GM18502 (cell line): ENCODE measurements at regions not wholly inside any gene's neighbourhood (a gene's known extent, or its start where the extent isn't known, plus 50 kb on each side); places are given as distances from the start of the nearest gene placed in this dataset.

ENCODE experiments used
- ATAC-seq: cut with Tn5 transposase; IDR thresholded peaks from one replicate; pipeline ENCODE4 v1.9.1; 2021; ENCODE audit warnings: mild to moderate bottlenecking; ENCODE audit not compliant: unreplicated experiment, poor library complexity

- no peak for ATAC-seq
Observed at GRCh38 chr3:102737353-102737752, 302.5 kb downstream of the ZPLD1 start.

GRCh38 chr3:102741105-102741504 is 306.3 kb downstream of the ZPLD1 start:
- ATAC-seq, result no peak

GRCh38 chr3:102741694-102742093 is 306.9 kb downstream of the ZPLD1 start:
- no peak for ATAC-seq

GRCh38 chr3:102745881-102746280 is 311.1 kb downstream of the ZPLD1 start:
- no peak for ATAC-seq

- ATAC-seq, result no peak
Observed at GRCh38 chr3:102747611-102748010, 312.8 kb downstream of the ZPLD1 start.

- ATAC-seq, result no peak
Observed at GRCh38 chr3:102748646-102749045, 313.8 kb downstream of the ZPLD1 start.

GRCh38 chr3:102750322-102750721 is 315.5 kb downstream of the ZPLD1 start:
- no peak for ATAC-seq

- ATAC-seq, result no peak
Observed at GRCh38 chr3:102753901-102754300, 319.1 kb downstream of the ZPLD1 start.

GRCh38 chr3:102756706-102757105 is 321.9 kb downstream of the ZPLD1 start:
- no peak for ATAC-seq

- ATAC-seq, result no peak
Observed at GRCh38 chr3:102757950-102758349, 323.1 kb downstream of the ZPLD1 start.

- ATAC-seq, result no peak
Observed at GRCh38 chr3:102761766-102762165, 327.0 kb downstream of the ZPLD1 start.

GRCh38 chr3:102790747-102791325 is 356.0 kb downstream of the ZPLD1 start:
- no peak for ATAC-seq

GRCh38 chr3:102791641-102792589 is 357.1 kb downstream of the ZPLD1 start:
- no peak for ATAC-seq

- ATAC-seq, result no peak
Observed at GRCh38 chr3:102796804-102797203, 362.0 kb downstream of the ZPLD1 start.

- ATAC-seq, result no peak
Observed at GRCh38 chr3:102802819-102803420, 368.1 kb downstream of the ZPLD1 start.

GRCh38 chr3:102810937-102811336 is 376.1 kb downstream of the ZPLD1 start:
- no peak for ATAC-seq

GRCh38 chr3:102826636-102827035 is 391.8 kb downstream of the ZPLD1 start:
- no peak for ATAC-seq

- peak; percentile 46 for ATAC-seq
Observed at GRCh38 chr3:102827386-102827785, 392.6 kb downstream of the ZPLD1 start.

- no peak for ATAC-seq
Observed at GRCh38 chr3:102830415-102830814, 395.6 kb downstream of the ZPLD1 start.

- ATAC-seq, result no peak
Observed at GRCh38 chr3:102841866-102842265, 407.1 kb downstream of the ZPLD1 start.

- no peak for ATAC-seq
Observed at GRCh38 chr3:102866845-102867244, 432.0 kb downstream of the ZPLD1 start.
